Renal cortical epithelial cell (primary cell): ENCODE measurements at regions not wholly inside any gene's neighbourhood (a gene's known extent, or its start where the extent isn't known, plus 50 kb on each side); places are given as distances from the start of the nearest gene placed in this dataset.

ENCODE experiments used
- DNase-seq: peaks from one replicate; pipeline ENCODE4 v3.0.0-alpha.2; 2011; ENCODE audit warnings: low read depth

GRCh38 chr18:24627644-24628315 is 167.3 kb downstream of the HRH4 start:
- no peak for DNase-seq

- no peak for DNase-seq
Measured at GRCh38 chr18:24628326-24628725, 167.9 kb downstream of the HRH4 start.

- DNase-seq = no peak
Measured at GRCh38 chr18:24629921-24630320, 169.5 kb downstream of the HRH4 start.

- no peak for DNase-seq
Measured at GRCh38 chr18:24630346-24630880, 170.0 kb downstream of the HRH4 start.

- DNase-seq = no peak
Measured at GRCh38 chr18:24631243-24632025, 171.0 kb downstream of the HRH4 start.

- no peak for DNase-seq
Measured at GRCh38 chr18:24632158-24632988, 171.9 kb downstream of the HRH4 start.

- peak; percentile 32 for DNase-seq
Measured at GRCh38 chr18:24633121-24633520, 172.7 kb downstream of the HRH4 start.

- DNase-seq = no peak
Measured at GRCh38 chr18:24649571-24649970, 189.1 kb downstream of the HRH4 start.

- DNase-seq = no peak
Measured at GRCh38 chr18:24651434-24651833, 191.0 kb downstream of the HRH4 start.

- no peak for DNase-seq
Measured at GRCh38 chr18:24656050-24656449, 195.6 kb downstream of the HRH4 start.

GRCh38 chr18:24656551-24657443 is 196.4 kb downstream of the HRH4 start:
- DNase-seq = peak; percentile 97

GRCh38 chr18:24657444-24657842 is 197.0 kb downstream of the HRH4 start:
- no peak for DNase-seq

GRCh38 chr18:24658302-24658701 is 197.9 kb downstream of the HRH4 start:
- DNase-seq = no peak

GRCh38 chr18:24659827-24660720 is 199.6 kb downstream of the HRH4 start:
- DNase-seq = no peak

GRCh38 chr18:24660956-24661355 is 200.5 kb downstream of the HRH4 start:
- DNase-seq = no peak

- no peak for DNase-seq
Measured at GRCh38 chr18:24662412-24662821, 202.0 kb downstream of the HRH4 start.

- DNase-seq = no peak
Measured at GRCh38 chr18:24663026-24663425, 202.6 kb downstream of the HRH4 start.

GRCh38 chr18:24669015-24669414 is 208.6 kb downstream of the HRH4 start:
- no peak for DNase-seq

- DNase-seq = no peak
Measured at GRCh38 chr18:24669502-24669901, 209.1 kb downstream of the HRH4 start.
